22Rv1 (cell line): ENCODE measurements at regions not wholly inside any gene's neighbourhood (a gene's known extent, or its start where the extent isn't known, plus 50 kb on each side); places are given as distances from the start of the nearest gene placed in this dataset.

Experiments used
- H3K27ac ChIP-seq: fragments of 450-650 bp; 2 replicates; pipeline ENCODE4 v1.5.1; 2017
- CTCF ChIP-seq: fragments of 450-650 bp; IDR thresholded peaks from 2 replicates; pipeline ENCODE4 v1.5.1; 2017; ENCODE audit warnings: mild to moderate bottlenecking
- ZFX ChIP-seq: fragments of 450-650 bp; IDR thresholded peaks from 2 replicates; pipeline ENCODE4 v1.6.1; 2017; ENCODE audit warnings: antibody characterized with exemption, borderline replicate concordance

GRCh38 chr3:110895054-110895453, 176.6 kb upstream of the NECTIN3 start:
- no peak for TF ChIP-seq ZFX
- TF ChIP-seq CTCF = no peak
- no peak overlapping the region for H3K27ac ChIP-seq

- no peak overlapping the region for H3K27ac ChIP-seq
- TF ChIP-seq ZFX (no peak), CTCF (no peak)
These were observed 174.6 kb upstream of the NECTIN3 start for GRCh38 chr3:110897046-110897445.

GRCh38 chr3:110900576-110900975, 171.0 kb upstream of the NECTIN3 start:
- no peak overlapping the region for H3K27ac ChIP-seq
- no peak for TF ChIP-seq CTCF
- no peak for TF ChIP-seq ZFX

GRCh38 chr3:110901536-110901935, 170.1 kb upstream of the NECTIN3 start:
- TF ChIP-seq ZFX = no peak
- TF ChIP-seq CTCF = no peak
- H3K27ac ChIP-seq = no peak overlapping the region

GRCh38 chr3:110902453-110903085, 169.0 kb upstream of the NECTIN3 start:
- no peak overlapping the region for H3K27ac ChIP-seq
- TF ChIP-seq ZFX (no peak), CTCF (no peak)

GRCh38 chr3:110903771-110904519, 167.7 kb upstream of the NECTIN3 start:
- TF ChIP-seq CTCF (no peak), ZFX (no peak)
- H3K27ac ChIP-seq = no peak overlapping the region

GRCh38 chr3:110904520-110904890, 167.1 kb upstream of the NECTIN3 start:
- TF ChIP-seq ZFX (no peak), CTCF (no peak)
- no peak overlapping the region for H3K27ac ChIP-seq
